ENCODE measurements at regions not wholly inside any gene's neighbourhood (a gene's known extent, or its start where the extent isn't known, plus 50 kb on each side); places are given as distances from the start of the nearest gene placed in this dataset.
"Not testable (repeated sequence)": the region's sequence is repeated elsewhere in the genome, so short reads cannot be mapped to it uniquely, and the experiment has no call there.

- no peak for DNase-seq
Observed at GRCh38 chr11:57871231-57871630, 109.6 kb downstream of the CTNND1 start.

- DNase-seq = no peak
Observed at GRCh38 chr11:57873196-57873911, 111.8 kb downstream of the CTNND1 start.

- DNase-seq = no peak
Observed at GRCh38 chr11:57874981-57875380, 113.4 kb downstream of the CTNND1 start.

- no peak for DNase-seq
Observed at GRCh38 chr11:57881647-57882046, 120.0 kb downstream of the CTNND1 start.

- no peak for DNase-seq
Observed at GRCh38 chr11:57883630-57884029, 122.0 kb downstream of the CTNND1 start.

GRCh38 chr11:57885298-57886050 is 123.9 kb downstream of the CTNND1 start:
- no peak for DNase-seq

GRCh38 chr11:57888386-57888785 is 126.8 kb downstream of the CTNND1 start:
- DNase-seq = no peak

- DNase-seq = no peak
Observed at GRCh38 chr11:57890521-57890920, 128.9 kb downstream of the CTNND1 start.

GRCh38 chr11:57893200-57893599 is 130.5 kb upstream of the OR9Q1 start:
- DNase-seq = not testable (repeated sequence)

- DNase-seq = no peak
Observed at GRCh38 chr11:57896361-57897145, 127.1 kb upstream of the OR9Q1 start.

- no peak for DNase-seq
Observed at GRCh38 chr11:57899378-57899777, 124.3 kb upstream of the OR9Q1 start.

GRCh38 chr11:57900320-57900719 is 123.4 kb upstream of the OR9Q1 start:
- DNase-seq = peak; percentile 5

- DNase-seq = no peak
Observed at GRCh38 chr11:57901278-57901677, 122.4 kb upstream of the OR9Q1 start.

- DNase-seq = no peak
Observed at GRCh38 chr11:57901756-57902155, 121.9 kb upstream of the OR9Q1 start.

- DNase-seq = no peak
Observed at GRCh38 chr11:57903011-57903410, 120.7 kb upstream of the OR9Q1 start.

GRCh38 chr11:57903441-57904123 is 120.1 kb upstream of the OR9Q1 start:
- DNase-seq = no peak

- no peak for DNase-seq
Observed at GRCh38 chr11:57904376-57904775, 119.3 kb upstream of the OR9Q1 start.

- no peak for DNase-seq
Observed at GRCh38 chr11:57905439-57905838, 118.2 kb upstream of the OR9Q1 start.

GRCh38 chr11:57908399-57908798 is 115.3 kb upstream of the OR9Q1 start:
- not testable (repeated sequence) for DNase-seq

- not testable (repeated sequence) for DNase-seq
Observed at GRCh38 chr11:57911522-57911921, 112.2 kb upstream of the OR9Q1 start.

- DNase-seq = no peak
Observed at GRCh38 chr11:57913715-57914704, 109.7 kb upstream of the OR9Q1 start.

- no peak for DNase-seq
Observed at GRCh38 chr11:57917632-57918031, 106.0 kb upstream of the OR9Q1 start.

All from NCI-H1092 treated with DMSO at 0.1 percent for 48 hours (cell line).